GM18951 (cell line): ENCODE measurements at regions not wholly inside any gene's neighbourhood (a gene's known extent, or its start where the extent isn't known, plus 50 kb on each side); places are given as distances from the start of the nearest gene placed in this dataset.

ENCODE experiments used
- POLR2A ChIP-seq: IDR thresholded peaks from 4 replicates; pipeline ENCODE4 v1.6.1; 2011; ENCODE audit warnings: mild to moderate bottlenecking; ENCODE audit not compliant: insufficient read length, insufficient read depth; ENCODE audit errors: extremely low read depth
- in situ Hi-C: fragments of 300-500 bp; cut with MboI; formaldehyde crosslinking; loops from one replicate; pipeline ENCODE4 v1.12.0; 2022; ENCODE audit warnings: low sequenced_read_pairs, mixed read lengths, inconsistent platforms; ENCODE audit not compliant: unreplicated experiment

DNA sequence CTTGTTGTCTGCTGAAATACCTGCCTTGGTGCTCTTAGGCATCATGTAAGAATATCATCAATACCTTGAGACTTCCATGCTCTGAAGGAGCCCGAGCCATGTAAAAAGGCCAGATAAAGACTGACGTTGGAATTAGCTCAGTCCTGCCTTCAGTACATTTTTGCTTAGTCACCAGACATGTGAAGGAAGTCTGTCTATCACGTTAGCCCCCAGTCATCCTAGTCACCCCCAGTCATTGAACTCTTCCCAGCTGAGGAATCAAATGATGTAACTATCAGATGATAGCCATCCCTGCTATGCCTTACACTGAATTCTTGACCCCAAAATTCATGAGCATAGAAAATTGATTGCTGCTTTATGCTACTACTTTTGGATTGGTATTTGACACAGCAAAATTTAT lies 351.2 kb upstream of the SGO1 start:
- in situ Hi-C loops = no loop called here
- TF ChIP-seq POLR2A = no peak

- in situ Hi-C loops = no loop called here
- no peak for TF ChIP-seq POLR2A
Observed at GRCh38 chr3:20529911-20530310, 343.9 kb upstream of the SGO1 start.

DNA sequence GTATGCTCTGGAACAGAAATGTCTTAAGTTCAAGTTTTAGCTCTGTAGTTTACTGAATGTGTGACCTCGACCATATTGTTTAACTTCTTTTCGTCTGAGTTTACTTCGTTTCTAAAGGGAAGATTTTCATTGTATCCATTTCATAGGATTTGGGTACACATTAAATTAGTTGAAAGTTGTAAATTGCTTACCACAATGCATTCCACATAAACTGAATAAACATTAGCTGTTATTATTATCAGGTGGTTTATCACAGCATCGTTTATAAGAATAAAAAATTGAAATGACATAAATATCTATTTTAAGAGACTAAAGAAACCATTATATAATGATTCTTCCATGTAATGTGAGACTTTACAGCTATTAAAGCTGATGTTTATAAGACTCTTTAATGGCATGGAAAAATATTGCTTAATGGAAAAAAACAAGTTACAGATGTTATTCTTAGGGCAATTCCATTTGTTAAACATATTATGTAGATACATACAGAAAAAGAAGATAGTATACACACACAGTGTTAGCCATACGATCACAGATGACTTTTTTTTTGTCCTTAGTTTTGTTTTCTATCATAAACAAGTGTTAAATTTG lies 342.3 kb upstream of the SGO1 start:
- TF ChIP-seq POLR2A = no peak
- in situ Hi-C loops = no loop called here

- in situ Hi-C loops = no loop called here
Observed at GRCh38 chr3:20527368-20527767, 341.4 kb upstream of the SGO1 start.

GRCh38 chr3:20524328-20524727 lies 338.3 kb upstream of the SGO1 start:
- no peak for TF ChIP-seq POLR2A
- in situ Hi-C loops = loop anchor here (25.0 kb wide), 1 partner anchor 963 kb away; no protein-coding TSS in a partner anchor

More at GRCh38 chr3:20527368-20527767, 341.4 kb upstream of the SGO1 start:
- no peak for TF ChIP-seq POLR2A

GRCh38 chr3:20523293-20523692 lies 337.3 kb upstream of the SGO1 start:
- no peak for TF ChIP-seq POLR2A
- in situ Hi-C loops = loop anchor here (25.0 kb wide), 1 partner anchor 964 kb away; no protein-coding TSS in a partner anchor

DNA sequence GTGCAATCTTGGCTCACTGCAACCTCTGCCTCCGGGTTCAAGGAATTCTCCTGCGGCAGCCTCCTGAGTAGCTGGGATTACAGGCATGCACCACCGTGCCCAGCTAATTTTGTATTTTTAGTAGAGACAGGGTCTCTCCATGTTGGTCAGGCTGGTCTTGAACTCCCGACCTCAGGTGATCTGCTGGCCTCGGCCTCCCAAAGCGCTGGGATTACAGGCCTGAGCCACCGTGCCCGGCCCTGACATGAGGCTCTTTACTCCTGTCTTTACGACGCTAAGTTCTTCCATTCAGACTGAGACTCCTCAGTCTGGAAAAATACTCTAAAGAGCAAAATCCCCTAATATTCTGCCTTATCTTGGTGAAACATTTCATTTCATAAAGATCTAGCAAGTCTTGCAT lies 331.3 kb upstream of the SGO1 start:
- in situ Hi-C loops = loop anchor here (25.0 kb wide), 1 partner anchor 970 kb away; no protein-coding TSS in a partner anchor

DNA sequence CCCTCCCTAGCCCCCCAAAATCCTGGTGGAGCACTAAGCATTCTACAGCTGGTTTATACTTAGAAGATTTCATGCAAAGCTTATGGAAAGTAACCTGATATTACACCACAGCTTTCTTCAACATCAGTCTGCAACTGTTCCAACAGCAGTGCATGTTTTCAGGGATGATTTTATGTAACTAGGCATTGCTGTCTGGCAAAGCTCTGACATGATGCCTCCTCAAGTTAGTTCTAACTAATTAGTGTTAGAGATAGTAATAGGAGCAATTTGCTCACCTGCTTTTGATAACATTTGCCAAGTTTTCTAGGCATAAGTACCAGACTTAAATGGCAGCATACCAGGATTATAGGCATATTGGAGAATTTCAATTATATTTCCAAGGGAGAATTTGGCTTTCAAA lies 330.3 kb upstream of the SGO1 start:
- TF ChIP-seq POLR2A = no peak

GRCh38 chr3:20515834-20516233 lies 329.8 kb upstream of the SGO1 start:
- TF ChIP-seq POLR2A = no peak
- in situ Hi-C loops = loop anchor here (25.0 kb wide), 1 partner anchor 971 kb away; no protein-coding TSS in a partner anchor

More for the DNA sequence above, 330.3 kb upstream of the SGO1 start:
- in situ Hi-C loops = loop anchor here (25.0 kb wide), 1 partner anchor 971 kb away; no protein-coding TSS in a partner anchor

GRCh38 chr3:20511863-20512505 lies 326.0 kb upstream of the SGO1 start:
- no peak for TF ChIP-seq POLR2A
- in situ Hi-C loops = loop anchor here (25.0 kb wide), 1 partner anchor 975 kb away; no protein-coding TSS in a partner anchor

- in situ Hi-C loops = loop anchor here (25.0 kb wide), 1 partner anchor 977 kb away; no protein-coding TSS in a partner anchor
- TF ChIP-seq POLR2A = no peak
Observed at GRCh38 chr3:20510396-20510795, 324.4 kb upstream of the SGO1 start.

GRCh38 chr3:20503394-20504082 lies 317.5 kb upstream of the SGO1 start:
- TF ChIP-seq POLR2A = no peak
- in situ Hi-C loops = loop anchor here (25.0 kb wide), 1 partner anchor 984 kb away; no protein-coding TSS in a partner anchor

- TF ChIP-seq POLR2A = no peak
- in situ Hi-C loops = no loop called here
Observed at GRCh38 chr3:20490996-20491395, 305.0 kb upstream of the SGO1 start.
